Small intestine (tissue), 7 donors: ENCODE measurements at regions not wholly inside any gene's neighbourhood (a gene's known extent, or its start where the extent isn't known, plus 50 kb on each side); places are given as distances from the start of the nearest gene placed in this dataset.

Source experiments
- DNase-seq, 2 donors: peaks; one replicate each; pipeline versions ENCODE4 v3.0.0 to v3.0.0-alpha.2; 2013
- FAIRE-seq: peaks from 2 replicates; lab custom pipeline; 2012; peaks lifted over from hg19 to GRCh38; lab: Jason Lieb, UNC
- H3K27ac ChIP-seq, 3 donors: one replicate each; pipeline ENCODE4 v1.5.1; 2013; ENCODE audit warnings: low read length in 2 of 3, mild to moderate bottlenecking in 2 of 3, control low read depth in 1 of 3, inconsistent platforms in 1 of 3, low read depth in 1 of 3, moderate library complexity in 1 of 3
- H3K27me3 ChIP-seq, 3 donors: one replicate each; pipeline ENCODE4 v1.6.1; 2013; ENCODE audit warnings: low read length in 3 of 3, inconsistent platforms in 1 of 3; ENCODE audit not compliant: control insufficient read depth in 3 of 3, insufficient read depth in 3 of 3
- H3K36me3 ChIP-seq, 3 donors: one replicate each; pipeline ENCODE4 v1.6.1; 2013; ENCODE audit warnings: low read length in 3 of 3, inconsistent platforms in 1 of 3, low read depth in 1 of 3, mild to moderate bottlenecking in 1 of 3, moderate library complexity in 1 of 3; ENCODE audit not compliant: control insufficient read depth in 3 of 3, insufficient read depth in 2 of 3
- H3K4me1 ChIP-seq, 3 donors: one replicate each; pipeline ENCODE4 v1.6.1; 2013; ENCODE audit warnings: low read length in 2 of 3, inconsistent platforms in 1 of 3, low read depth in 1 of 3, mild to moderate bottlenecking in 1 of 3, moderate library complexity in 1 of 3; ENCODE audit not compliant: control insufficient read depth in 3 of 3, insufficient read depth in 2 of 3
- H3K4me3 ChIP-seq, 3 donors: one replicate each; pipeline ENCODE4 v1.5.1; 2013; ENCODE audit warnings: low read length in 3 of 3, control low read depth in 1 of 3, inconsistent platforms in 1 of 3, low read depth in 1 of 3, mild to moderate bottlenecking in 1 of 3, moderate library complexity in 1 of 3
- H3K9me3 ChIP-seq, 2 donors: one replicate each; pipeline ENCODE4 v1.6.1; 2013; ENCODE audit warnings: low read depth in 1 of 2, low read length in 1 of 2; ENCODE audit not compliant: control insufficient read depth in 2 of 2, insufficient read depth in 1 of 2
- WGBS, 3 donors: extraction: QIAGEN DNeasy Blood & Tissue Kit; methylation state at CpG; one replicate each; pipeline ENCODE4 v1.1.7; 2013; 5-methylcytosine and 5-hydroxymethylcytosine counted together
- donor health status: healthy with polysubstance abuse.
- donor health status: control.
- donor health status: control.
- donor health status: Bipolar disorder and iron deficiency.
- donor health status: healthy.

DNA sequence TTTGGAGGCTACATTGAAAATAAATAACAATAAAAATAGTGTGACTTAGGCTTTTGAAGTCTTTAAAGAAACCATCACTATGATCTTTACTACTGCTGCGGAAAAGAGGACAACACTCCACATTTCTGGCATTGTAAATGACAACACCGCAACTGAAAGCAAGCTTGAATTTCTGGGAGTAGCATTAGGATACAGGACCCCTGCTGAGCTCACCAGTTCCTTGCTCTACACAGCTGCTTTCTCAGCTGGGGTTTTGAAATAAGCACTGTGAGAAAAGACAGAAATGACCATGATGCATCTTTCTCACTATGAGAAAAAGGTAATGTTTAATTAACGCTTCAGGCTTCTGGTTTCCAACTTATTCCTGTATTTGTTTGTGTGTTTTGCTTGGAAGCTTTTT lies 168.0 kb downstream of the TAF11L14 start:
- H3K9me3 ChIP-seq, result no peaks in the 10 kb centered on the region
- 64 to 74% (median 65%) methylated on average over 3 of the region's 3 CpGs for WGBS, 3 donors
- FAIRE-seq, result no peak
- H3K4me1 ChIP-seq, result no peaks in the 10 kb centered on the region
- no peak overlapping the region for H3K27ac ChIP-seq
- H3K27me3 ChIP-seq, result no peaks in the 10 kb centered on the region
- no peak overlapping the region for H3K4me3 ChIP-seq
- no peak for DNase-seq
- no peaks in the 10 kb centered on the region for H3K36me3 ChIP-seq

DNA sequence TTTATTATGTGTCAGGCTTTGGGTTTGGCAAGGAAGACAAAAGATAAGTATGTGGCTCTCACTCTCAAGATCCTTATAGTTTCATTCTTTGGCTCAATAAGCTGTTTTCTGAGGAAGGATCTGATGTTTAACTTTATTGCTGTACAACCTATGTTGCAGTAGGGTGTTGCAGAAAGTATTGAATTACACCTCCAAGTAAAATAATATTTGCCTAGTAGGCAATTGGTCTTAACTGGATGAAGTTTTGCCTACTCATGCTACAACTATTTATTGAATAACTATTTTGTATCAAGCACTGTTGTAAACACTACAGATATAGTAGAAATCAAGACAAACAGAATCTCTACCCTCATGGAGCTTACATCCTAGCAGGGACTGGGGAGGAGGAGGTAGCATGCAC lies 169.7 kb downstream of the TAF11L14 start:
- Histone ChIP-seq H3K4me1 (no peaks in the 10 kb centered on the region), H3K4me3 (no peak overlapping the region), H3K9me3 (no peaks in the 10 kb centered on the region), H3K27me3 (no peaks in the 10 kb centered on the region), H3K27ac (no peak overlapping the region), H3K36me3 (no peaks in the 10 kb centered on the region)
- no peak for DNase-seq
- FAIRE-seq, result no peak

DNA sequence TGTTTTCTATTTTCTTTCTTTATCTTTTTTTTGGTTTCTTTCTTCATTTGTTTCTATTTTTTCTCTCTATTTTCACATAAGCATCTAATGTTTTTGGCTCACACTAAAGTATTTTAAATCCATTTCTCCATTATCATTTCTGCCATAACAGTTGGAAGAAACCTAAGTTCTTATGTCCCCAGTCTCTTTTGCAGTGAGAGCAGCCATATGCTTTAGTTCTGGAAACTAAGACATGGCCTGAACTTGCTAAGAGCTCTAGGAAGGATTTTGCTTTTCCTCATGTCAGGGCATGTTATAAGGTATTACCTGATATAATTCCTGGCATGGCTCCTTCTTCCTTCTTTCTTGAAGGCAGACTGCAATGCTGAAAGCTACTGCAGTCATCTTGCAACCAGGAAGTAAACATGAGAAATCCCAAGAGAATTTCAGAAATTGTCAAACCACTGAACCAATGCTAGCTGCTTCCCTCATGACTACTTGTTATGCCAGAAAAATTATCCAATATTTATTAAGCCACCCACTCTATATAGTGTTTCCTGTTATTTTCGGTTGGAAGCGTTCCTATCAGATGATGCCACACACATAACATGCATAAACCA lies 171.1 kb downstream of the TAF11L14 start:
- Histone ChIP-seq H3K9me3 (no peaks in the 10 kb centered on the region), H3K27me3 (no peaks in the 10 kb centered on the region), H3K4me3 (no peak overlapping the region), H3K27ac (no peak overlapping the region), H3K4me1 (no peaks in the 10 kb centered on the region), H3K36me3 (no peaks in the 10 kb centered on the region)
- FAIRE-seq (no peak), DNase-seq (no peak)
- 81 to 87% (median 87%) methylated on average over 2 of the region's 2 CpGs for WGBS, 3 donors

DNA sequence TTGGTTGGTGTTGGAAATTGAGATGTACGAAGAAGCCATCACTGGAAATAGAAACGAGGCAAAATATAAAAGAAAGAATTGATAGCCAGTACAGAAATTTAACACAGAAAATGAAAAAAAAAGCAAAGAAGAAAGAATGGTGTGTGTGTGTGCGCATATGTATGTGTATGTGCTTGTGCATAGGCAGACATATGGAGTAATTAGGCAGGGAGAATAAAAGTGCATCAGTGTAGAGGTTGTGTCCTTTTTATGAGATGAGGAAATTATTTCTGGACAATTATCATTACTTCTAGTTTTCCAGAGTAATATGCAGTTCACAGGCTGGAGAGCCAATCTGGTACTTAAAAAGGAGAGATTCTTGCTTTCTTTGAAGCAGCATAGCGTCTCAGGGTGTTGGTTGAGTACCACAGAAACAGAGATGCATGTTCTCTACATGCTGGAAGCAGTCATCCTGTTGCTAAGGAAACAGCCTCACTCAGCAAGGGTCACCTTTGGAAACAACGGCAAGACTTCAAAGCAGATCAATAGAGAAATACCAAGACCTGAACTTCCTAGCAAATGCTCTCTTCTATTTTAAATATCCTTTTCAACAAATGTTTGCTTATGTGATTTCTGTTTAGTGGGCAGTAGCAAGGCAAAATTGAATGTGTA lies 172.7 kb downstream of the TAF11L14 start:
- no peak for FAIRE-seq
- H3K4me1 ChIP-seq, result no peaks in the 10 kb centered on the region
- 54 to 67% (median 61%) methylated on average over 5 of the region's 5 CpGs for WGBS, 3 donors

DNA sequence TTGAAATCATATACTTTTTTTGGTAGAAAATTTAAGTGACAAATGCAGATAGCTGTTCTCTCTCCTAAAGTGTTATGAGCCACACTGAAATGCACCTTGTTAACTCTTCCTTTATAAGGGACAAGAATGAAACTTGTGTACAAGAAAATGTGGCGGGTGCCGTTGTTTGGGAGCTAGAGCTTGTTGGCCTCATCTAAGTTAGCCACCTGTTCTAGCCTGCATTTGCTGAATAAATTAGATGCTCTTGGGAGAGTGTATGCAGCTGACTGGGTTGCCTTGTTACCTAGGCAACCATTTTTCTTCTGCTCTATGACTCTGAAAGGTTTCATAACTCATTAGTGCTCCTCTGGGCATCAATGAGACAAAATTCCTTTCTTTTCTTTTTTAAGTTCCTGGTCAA lies 174.3 kb downstream of the TAF11L14 start:
- Histone ChIP-seq H3K27ac (no peak overlapping the region), H3K4me3 (no peak overlapping the region), H3K4me1 (no peaks in the 10 kb centered on the region), H3K36me3 (no peaks in the 10 kb centered on the region), H3K27me3 (no peaks in the 10 kb centered on the region), H3K9me3 (no peaks in the 10 kb centered on the region)
- FAIRE-seq, result no peak
- DNase-seq, result no peak
- 48 to 78% (median 69%) methylated on average over 2 of the region's 2 CpGs for WGBS, 3 donors

More for the DNA sequence above, 172.7 kb downstream of the TAF11L14 start:
- Histone ChIP-seq H3K36me3 (no peaks in the 10 kb centered on the region), H3K27ac (no peak overlapping the region), H3K4me3 (no peak overlapping the region), H3K9me3 (no peaks in the 10 kb centered on the region), H3K27me3 (no peaks in the 10 kb centered on the region)
- no peak for DNase-seq

DNA sequence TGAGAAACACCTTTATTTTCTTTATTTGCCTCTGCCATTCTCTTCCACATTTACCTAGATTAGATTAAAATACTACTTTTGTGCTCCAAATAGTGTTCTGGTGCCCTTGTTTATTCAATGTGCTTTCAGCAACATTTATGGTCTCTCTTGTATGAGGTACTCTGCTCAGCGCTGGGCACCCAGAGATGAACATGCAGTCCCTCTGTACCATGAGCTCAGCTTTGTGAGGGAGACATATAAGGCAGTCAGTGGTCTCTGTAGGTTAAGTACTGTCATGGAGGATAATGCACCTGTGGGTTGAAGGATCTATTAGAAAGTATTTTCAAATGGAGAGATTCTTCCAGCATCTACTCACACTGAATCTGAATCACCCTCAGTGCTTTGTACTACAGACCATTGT lies 176.5 kb downstream of the TAF11L14 start:
- no peak overlapping the region for H3K27ac ChIP-seq
- no peak overlapping the region for H3K4me3 ChIP-seq
- no peak for FAIRE-seq

DNA sequence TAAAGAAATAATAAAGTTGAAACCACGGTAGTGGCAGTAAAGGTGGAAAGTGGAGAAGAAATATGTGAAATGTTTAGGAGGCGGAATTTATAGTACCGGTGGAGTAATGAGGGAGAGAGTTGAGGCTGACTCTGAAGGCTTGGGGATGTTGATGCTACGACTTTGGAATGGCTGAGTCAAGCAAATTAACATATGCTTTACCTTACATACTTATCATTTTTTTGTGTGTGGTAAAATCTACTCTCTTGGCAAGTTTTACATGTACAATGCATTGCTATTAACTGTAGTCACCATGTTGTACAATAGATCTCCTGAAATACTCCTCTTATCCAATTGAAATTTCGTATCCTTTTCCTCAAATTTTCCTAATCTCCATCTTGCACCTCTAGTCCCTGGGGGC lies 179.0 kb downstream of the TAF11L14 start:
- no peaks in the 10 kb centered on the region for H3K9me3 ChIP-seq
- no peak overlapping the region for H3K27ac ChIP-seq
- H3K36me3 ChIP-seq, result no peaks in the 10 kb centered on the region
- no peak for FAIRE-seq
- no peak for DNase-seq
- H3K4me3 ChIP-seq, result no peak overlapping the region
- WGBS, 3 donors, result 77 to 85% (median 78%) methylated on average over 5 of the region's 5 CpGs
- no peaks in the 10 kb centered on the region for H3K27me3 ChIP-seq
- H3K4me1 ChIP-seq, result no peaks in the 10 kb centered on the region

More for the DNA sequence above, 176.5 kb downstream of the TAF11L14 start:
- H3K9me3 ChIP-seq, result no peaks in the 10 kb centered on the region
- 71 to 87% (median 76%) methylated on average over 1 of the region's 1 CpG for WGBS, 3 donors
- H3K36me3 ChIP-seq, result no peaks in the 10 kb centered on the region
- no peaks in the 10 kb centered on the region for H3K27me3 ChIP-seq
- H3K4me1 ChIP-seq, result no peaks in the 10 kb centered on the region
- no peak for DNase-seq

DNA sequence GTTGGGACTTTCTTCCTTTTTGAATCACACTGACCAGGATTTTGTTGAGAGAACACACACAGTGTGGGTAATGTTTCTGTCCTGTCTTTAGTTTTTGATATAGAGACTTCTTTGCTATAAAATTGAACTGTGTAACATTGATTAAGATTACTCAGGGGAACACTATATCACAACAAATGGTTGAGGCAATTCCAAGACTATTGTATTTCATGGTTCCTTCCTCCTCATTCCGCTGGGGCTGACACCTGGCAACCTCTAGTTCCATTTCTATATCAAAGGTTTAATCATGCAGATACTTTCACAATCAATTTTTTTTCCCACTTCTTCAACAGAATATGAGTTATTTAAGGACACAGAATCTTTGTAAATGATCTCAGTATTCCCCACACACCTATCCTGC lies 182.2 kb downstream of the TAF11L14 start:
- WGBS, 3 donors, result 75 to 85% (median 76%) methylated on average over 1 of the region's 1 CpG
- H3K9me3 ChIP-seq, result no peaks in the 10 kb centered on the region
- no peak for DNase-seq

DNA sequence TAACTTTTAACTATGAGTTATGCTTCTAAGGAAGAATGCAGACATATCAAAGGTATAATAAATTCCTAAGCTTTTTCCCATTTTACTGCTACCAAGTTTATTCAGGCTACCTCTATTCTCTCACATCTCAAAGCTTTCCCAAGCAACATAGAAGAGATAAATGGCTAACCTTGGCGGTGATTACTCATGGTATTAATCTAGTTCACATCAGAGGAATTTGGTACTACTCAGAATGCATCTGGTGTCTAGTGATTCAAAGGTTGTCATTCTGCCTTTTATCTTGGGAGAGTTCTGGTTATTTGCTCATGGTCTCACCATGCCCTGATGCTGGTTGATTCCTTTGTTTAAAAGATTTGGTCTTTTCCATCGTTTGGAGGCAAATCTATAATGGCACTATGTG lies 182.7 kb downstream of the TAF11L14 start:
- Histone ChIP-seq H3K27me3 (no peaks in the 10 kb centered on the region), H3K36me3 (no peaks in the 10 kb centered on the region), H3K4me1 (no peaks in the 10 kb centered on the region), H3K27ac (no peak overlapping the region), H3K9me3 (no peaks in the 10 kb centered on the region), H3K4me3 (no peak overlapping the region)
- no peak for FAIRE-seq
- WGBS, 3 donors, result 47 to 68% (median 52%) methylated on average over 2 of the region's 2 CpGs
- DNase-seq, result no peak

More for the DNA sequence above, 182.2 kb downstream of the TAF11L14 start:
- Histone ChIP-seq H3K36me3 (no peaks in the 10 kb centered on the region), H3K4me3 (no peak overlapping the region), H3K27me3 (no peaks in the 10 kb centered on the region), H3K4me1 (no peaks in the 10 kb centered on the region), H3K27ac (no peak overlapping the region)
- no peak for FAIRE-seq
